K562 (cell line): ENCODE measurements at regions not wholly inside any gene's neighbourhood (a gene's known extent, or its start where the extent isn't known, plus 50 kb on each side); places are given as distances from the start of the nearest gene placed in this dataset.

Experiments used
- ATAC-seq: fragments of 200-7000 bp; cut with Tn5 transposase; 3 replicates; pipeline ENCODE4 v1.9.1; 2020; ENCODE audit warnings: moderate library complexity
- BruUV-seq: library from RNA; stranded (reverse); fragments of 400-500 nt; replicated peaks from 2 replicates; lab custom pipeline; 2021; lab: Mats Ljungman, UMichigan
- CTCF ChIA-PET: fragments of 300-600 bp; formaldehyde crosslinking; extraction: SDS; loops from one replicate; lab custom pipeline; 2021; ENCODE audit warnings: low intra/inter-chr PET ratio; lab: Yijun Ruan, JAX
- POLR2A ChIA-PET: fragments of 300-600, 350-650 bp; sonication (Branson Sonifier 250); formaldehyde crosslinking; extraction: SDS; loops from one replicate; lab custom pipeline; 2021; ENCODE audit warnings: antibody characterized with exemption, inconsistent platforms; lab: Yijun Ruan, JAX
- DNase-seq, 4 experiments: peaks; one replicate each; pipeline versions ENCODE4 v3.0.0 to v3.0.0-alpha.2; 2011 to 2018; ENCODE audit warnings: low spot score in 3 of 4, mixed read lengths in 3 of 4; ENCODE audit errors: extremely low read depth in 1 of 4
- FAIRE-seq: peaks from 2 replicates; lab custom pipeline; 2011; peaks lifted over from hg19 to GRCh38; lab: Jason Lieb, UNC
- H2AFZ ChIP-seq: 2 replicates; pipeline ENCODE4 v1.6.0; 2011; ENCODE audit warnings: low read depth, low read length, control low read depth, inconsistent platforms
- H3K27ac ChIP-seq: fragments of 200-600 bp; 3 replicates; pipeline ENCODE4 v1.8.0; 2011; ENCODE audit warnings: low read depth, mild to moderate bottlenecking, control low read depth, inconsistent platforms, low read length, moderate library complexity, mixed read lengths; ENCODE audit errors: extremely low read depth
- H3K27me3 ChIP-seq, 2 experiments: fragments of 300-600 bp in 1 of 2; 2 replicates in 1 of 2; 3 replicates in 1 of 2; pipeline versions ENCODE4 v1.6.0 to v1.8.0; 2011; ENCODE audit warnings: inconsistent platforms in 2 of 2, low read length in 2 of 2, mild to moderate bottlenecking in 1 of 2, mixed read lengths in 1 of 2, moderate library complexity in 1 of 2; ENCODE audit not compliant: control insufficient read depth in 2 of 2, insufficient read depth in 2 of 2
- H3K36me3 ChIP-seq: fragments of 300-600 bp; 3 replicates; pipeline ENCODE4 v1.8.0; 2011; ENCODE audit warnings: mild to moderate bottlenecking, low read length, inconsistent platforms; ENCODE audit not compliant: control insufficient read depth, insufficient read depth
- H3K4me1 ChIP-seq, 2 experiments: fragments of 200-600 bp in 1 of 2; replicated peaks in 1 of 2; 2 replicates in 1 of 2; 3 replicates in 1 of 2; pipeline versions ENCODE4 v1.5.1 to v1.8.0; 2011; ENCODE audit warnings: inconsistent platforms in 2 of 2, low read length in 2 of 2, mild to moderate bottlenecking in 1 of 2, mixed read lengths in 1 of 2, moderate library complexity in 1 of 2; ENCODE audit not compliant: control insufficient read depth in 2 of 2, insufficient read depth in 2 of 2
- H3K4me2 ChIP-seq: 2 replicates; pipeline ENCODE4 v1.6.1; 2011; ENCODE audit warnings: low read length, control low read depth, inconsistent platforms, mixed read lengths; ENCODE audit not compliant: insufficient read depth
- H3K4me3 ChIP-seq: fragments of 200-600 bp; sonication (generic), shearing (Covaris generic); 2 replicates; pipeline ENCODE4 v1.5.1; 2016; ENCODE audit warnings: control low read depth, inconsistent platforms
- H3K79me2 ChIP-seq: fragments of 200-600 bp; 3 replicates; pipeline ENCODE4 v1.8.0; 2011; ENCODE audit warnings: low read length, inconsistent platforms; ENCODE audit not compliant: control insufficient read depth, insufficient read depth
- H3K9ac ChIP-seq, 2 experiments: 2 replicates each; pipeline versions ENCODE4 v1.6.0 to v1.6.1; 2011; ENCODE audit warnings: low read depth in 2 of 2, low read length in 2 of 2, control low read depth in 1 of 2, inconsistent platforms in 1 of 2, mild to moderate bottlenecking in 1 of 2, mixed read lengths in 1 of 2; ENCODE audit not compliant: insufficient read depth in 1 of 2
- H3K9me1 ChIP-seq: one replicate; pipeline ENCODE4 v1.6.0; 2011; ENCODE audit warnings: inconsistent platforms, mild to moderate bottlenecking, low read length, moderate library complexity; ENCODE audit not compliant: control insufficient read depth, insufficient read depth
- H3K9me3 ChIP-seq: replicated peaks from 2 replicates; pipeline ENCODE4 v1.5.1; 2011; ENCODE audit warnings: low read depth, low read length, inconsistent platforms; ENCODE audit not compliant: control insufficient read depth, insufficient read depth
- H4K20me1 ChIP-seq: replicated peaks from 2 replicates; pipeline ENCODE4 v1.6.1; 2011; ENCODE audit warnings: low read length, inconsistent platforms, mixed read lengths; ENCODE audit not compliant: control insufficient read depth, insufficient read depth
- ATF7 ChIP-seq: fragments of 450-650 bp; IDR thresholded peaks from 2 replicates; pipeline ENCODE4 v1.7.1; 2014; ENCODE audit warnings: mild to moderate bottlenecking, moderate library complexity
- CREM ChIP-seq: IDR thresholded peaks from 2 replicates; pipeline ENCODE4 v1.6.1; 2014; ENCODE audit warnings: antibody characterized with exemption, low read depth
- HDAC8 ChIP-seq: fragments of 450-650 bp; IDR thresholded peaks from 2 replicates; pipeline ENCODE4 v1.6.1; 2016; ENCODE audit warnings: mild to moderate bottlenecking, missing genetic modification characterization, moderate library complexity, missing compliant biosample characterization
- JUNB ChIP-seq: fragments of 450-650 bp; formaldehyde crosslinking; conservative IDR thresholded peaks from 2 replicates; pipeline ENCODE4 v1.4.0; 2020; ENCODE audit warnings: mild to moderate bottlenecking
- KDM5B ChIP-seq: fragments of 200-600 bp; sonication (generic); IDR thresholded peaks from 2 replicates; pipeline ENCODE4 v1.6.1; 2012; ENCODE audit warnings: low read depth, mild to moderate bottlenecking, moderate library complexity, low read length, control low read depth, inconsistent platforms; ENCODE audit not compliant: insufficient replicate concordance
- L3MBTL2 ChIP-seq: fragments of 450-650 bp; IDR thresholded peaks from 2 replicates; pipeline ENCODE4 v1.6.1; 2016; ENCODE audit warnings: mild to moderate bottlenecking, moderate library complexity
- MCM2 ChIP-seq: fragments of 450-650 bp; IDR thresholded peaks from 2 replicates; pipeline ENCODE4 v1.6.1; 2017; ENCODE audit warnings: low read depth, mild to moderate bottlenecking
- NFE2 ChIP-seq: IDR thresholded peaks from 2 replicates; pipeline ENCODE4 v1.6.1; 2014; ENCODE audit warnings: antibody characterized with exemption, low read depth
- SIN3A ChIP-seq, 2 experiments: fragments of 150-350 bp in 1 of 2; IDR thresholded peaks; 2 replicates each; pipeline ENCODE4 v1.6.1; 2011 to 2016; ENCODE audit warnings: borderline replicate concordance in 2 of 2, low read depth in 2 of 2, low read length in 2 of 2, mild to moderate bottlenecking in 2 of 2, moderate library complexity in 2 of 2; ENCODE audit not compliant: control insufficient read depth in 1 of 2
- SRSF1 ChIP-seq: fragments of 200-400 bp; formaldehyde crosslinking; IDR thresholded peaks from 2 replicates; pipeline ENCODE4 v1.6.1; 2017; ENCODE audit warnings: mild to moderate bottlenecking, low read depth, low read length, moderate library complexity
- TBP ChIP-seq: optimal IDR thresholded peaks from 2 replicates; pipeline ENCODE3; 2011; ENCODE audit warnings: low read depth, low read length, improper control_type of control experiment
- ZNF586 ChIP-seq: fragments of 450-650 bp; formaldehyde crosslinking; conservative IDR thresholded peaks from 2 replicates; pipeline ENCODE4 v1.4.0; 2020; ENCODE audit warnings: mild to moderate bottlenecking, moderate library complexity
- ZNF696 ChIP-seq: fragments of 250-450 bp; sonication (Bioruptor Pico); conservative IDR thresholded peaks from 2 replicates; pipeline ENCODE4 v1.4.0; 2020; ENCODE audit warnings: mild to moderate bottlenecking, moderate library complexity
- WGBS: fragments of 100-300 bp; shearing (Covaris generic); methylation state at CpG from one replicate; pipeline ENCODE4 v1.1.6; 2016; ENCODE audit warnings: low coverage, mixed read lengths; ENCODE audit not compliant: insufficient coverage; ENCODE audit errors: missing lambda C conversion rate; 5-methylcytosine and 5-hydroxymethylcytosine counted together
- in situ Hi-C: fragments of 300-500 bp; cut with MboI; formaldehyde crosslinking; loops from 4 replicates; pipeline ENCODE4 v1.15.0; 2018; ENCODE audit warnings: inconsistent platforms, mixed read lengths
- intact Hi-C: fragments of 100-400 bp; cut with micrococcal nuclease; formaldehyde crosslinking; loops from 2 replicates; pipeline ENCODE4 v1.14.2; 2022
- TF ChIP-seq, protein P1 (sequence below): sonication (generic); formaldehyde crosslinking; IDR thresholded peaks from 2 replicates; pipeline ENCODE4 v1.8.0; 2022; ENCODE audit warnings: missing genetic modification reagents, mild to moderate bottlenecking, moderate library complexity, borderline replicate concordance
- TF ChIP-seq, protein P2 (sequence below), 3 experiments: fragments of 200-800 bp in 1 of 3; sonication (Bioruptor generic) in 1 of 3; sonication (generic) in 1 of 3; formaldehyde crosslinking in 1 of 3; IDR thresholded peaks; 2 replicates each; pipeline versions ENCODE4 v1.6.1 to v1.8.0; 2016 to 2022; ENCODE audit warnings: mild to moderate bottlenecking in 2 of 3, missing compliant biosample characterization in 2 of 3, missing genetic modification characterization in 2 of 3, missing genetic modification reagents in 1 of 3
- TF ChIP-seq, protein P3 (sequence below): fragments of 250-450 bp; sonication (Bioruptor Pico); IDR thresholded peaks from 2 replicates; pipeline ENCODE4 v1.5.0; 2021; ENCODE audit warnings: mild to moderate bottlenecking, borderline replicate concordance

DNA sequence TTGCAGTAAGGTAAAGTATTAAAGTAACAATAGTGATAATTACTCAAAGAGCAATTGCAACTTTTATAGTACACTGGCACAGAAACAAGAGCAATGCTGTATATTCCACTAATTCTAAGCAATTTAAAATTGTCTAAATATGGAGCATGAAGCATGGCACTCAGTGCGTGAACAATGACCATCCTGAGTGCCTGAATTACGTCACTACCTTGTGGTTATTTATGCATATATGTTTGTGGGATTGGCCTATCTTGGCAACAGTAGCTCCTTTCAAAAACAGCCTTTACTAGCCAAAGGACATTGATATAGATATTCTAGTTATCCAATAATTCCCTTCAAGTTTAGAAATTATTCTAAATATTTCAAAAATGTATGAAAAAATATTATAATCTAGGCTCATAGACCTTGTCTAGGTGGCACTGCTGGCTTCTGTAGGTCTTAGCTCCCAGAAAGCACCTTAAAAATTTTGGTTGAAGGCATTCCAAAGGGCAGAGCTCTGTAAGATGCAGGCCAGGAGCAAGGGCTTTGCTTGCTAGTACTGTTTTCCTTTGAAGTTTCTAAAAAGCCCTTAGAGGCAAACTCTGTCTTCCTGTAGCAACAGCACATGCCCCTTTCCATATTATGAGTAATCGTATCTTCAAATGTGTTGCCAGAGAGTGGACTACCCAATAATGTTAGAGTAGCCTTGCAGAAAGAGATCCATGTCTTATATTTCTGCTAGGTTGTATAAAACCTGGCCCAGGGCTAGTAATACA is 719.3 kb downstream of the NR2F1-AS1 start:
- Histone ChIP-seq H3K9me3 (no peaks in the 10 kb centered on the region), H3K27me3 (no peaks in the 10 kb centered on the region), H3K9me1 (no peaks in the 10 kb centered on the region), H4K20me1 (no peaks in the 10 kb centered on the region), H3K27ac (no peak overlapping the region), H3K79me2 (no peaks in the 10 kb centered on the region), H3K36me3 (no peaks in the 10 kb centered on the region), H3K4me3 (no peak overlapping the region), H3K4me1 (no peaks in the 10 kb centered on the region), H3K4me2 (no peak overlapping the region), H2AFZ (no peak overlapping the region), H3K9ac (no peak overlapping the region)
- FAIRE-seq, result no peak
- DNase-seq, result no peak
- in situ Hi-C loops (no loop called here), intact Hi-C loops (no loop called here)
- ChIA-PET POLR2A (no interaction called here), CTCF (no interaction called here)
- 2% methylated on average over 3 of the region's 3 CpGs for WGBS
- no TSS peak for BruUV-seq
- TF ChIP-seq, protein P1, sequence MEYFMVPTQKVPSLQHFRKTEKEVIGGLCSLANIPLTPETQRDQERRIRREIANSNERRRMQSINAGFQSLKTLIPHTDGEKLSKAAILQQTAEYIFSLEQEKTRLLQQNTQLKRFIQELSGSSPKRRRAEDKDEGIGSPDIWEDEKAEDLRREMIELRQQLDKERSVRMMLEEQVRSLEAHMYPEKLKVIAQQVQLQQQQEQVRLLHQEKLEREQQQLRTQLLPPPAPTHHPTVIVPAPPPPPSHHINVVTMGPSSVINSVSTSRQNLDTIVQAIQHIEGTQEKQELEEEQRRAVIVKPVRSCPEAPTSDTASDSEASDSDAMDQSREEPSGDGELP (CRISPR knock-in tag), result no peak
- TF ChIP-seq SRSF1, result no peak
- TF ChIP-seq JUNB (CRISPR knock-in tag), result no peak
- no peak for TF ChIP-seq TBP
- no peak for TF ChIP-seq L3MBTL2
- no peak for TF ChIP-seq ATF7
- TF ChIP-seq, protein P2, sequence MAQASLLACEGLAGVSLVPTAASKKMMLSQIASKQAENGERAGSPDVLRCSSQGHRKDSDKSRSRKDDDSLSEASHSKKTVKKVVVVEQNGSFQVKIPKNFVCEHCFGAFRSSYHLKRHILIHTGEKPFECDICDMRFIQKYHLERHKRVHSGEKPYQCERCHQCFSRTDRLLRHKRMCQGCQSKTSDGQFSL (CRISPR knock-in tag; IDR thresholded peaks at IDR 0.05), result no peak
- TF ChIP-seq, protein P2 (tag; IDR thresholded peaks at IDR 0.05), result no peak
- no peak for TF ChIP-seq MCM2
- no peak for TF ChIP-seq ZNF586 (CRISPR knock-in tag)
- no peak for TF ChIP-seq HDAC8 (tag)
- no peak for TF ChIP-seq CREM
- TF ChIP-seq SIN3A (IDR thresholded peaks at IDR 0.05; ENCODE audit: borderline replicate concordance in 2 of 2, control insufficient read depth in 1 of 2, low read depth in 2 of 2, low read length in 2 of 2), result no peak
- TF ChIP-seq NFE2, result no peak
- TF ChIP-seq KDM5B, result no peak
- TF ChIP-seq, protein P3, sequence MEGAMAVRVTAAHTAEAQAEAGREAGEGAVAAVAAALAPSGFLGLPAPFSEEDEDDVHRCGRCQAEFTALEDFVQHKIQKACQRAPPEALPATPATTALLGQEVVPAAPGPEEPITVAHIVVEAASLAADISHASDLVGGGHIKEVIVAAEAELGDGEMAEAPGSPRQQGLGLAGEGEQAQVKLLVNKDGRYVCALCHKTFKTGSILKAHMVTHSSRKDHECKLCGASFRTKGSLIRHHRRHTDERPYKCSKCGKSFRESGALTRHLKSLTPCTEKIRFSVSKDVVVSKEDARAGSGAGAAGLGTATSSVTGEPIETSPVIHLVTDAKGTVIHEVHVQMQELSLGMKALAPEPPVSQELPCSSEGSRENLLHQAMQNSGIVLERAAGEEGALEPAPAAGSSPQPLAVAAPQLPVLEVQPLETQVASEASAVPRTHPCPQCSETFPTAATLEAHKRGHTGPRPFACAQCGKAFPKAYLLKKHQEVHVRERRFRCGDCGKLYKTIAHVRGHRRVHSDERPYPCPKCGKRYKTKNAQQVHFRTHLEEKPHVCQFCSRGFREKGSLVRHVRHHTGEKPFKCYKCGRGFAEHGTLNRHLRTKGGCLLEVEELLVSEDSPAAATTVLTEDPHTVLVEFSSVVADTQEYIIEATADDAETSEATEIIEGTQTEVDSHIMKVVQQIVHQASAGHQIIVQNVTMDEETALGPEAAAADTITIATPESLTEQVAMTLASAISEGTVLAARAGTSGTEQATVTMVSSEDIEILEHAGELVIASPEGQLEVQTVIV (CRISPR knock-in tag), result no peak
- TF ChIP-seq ZNF696 (CRISPR knock-in tag), result no peak
- no peak for ATAC-seq
